Smooth muscle cell (in vitro differentiated cells): ENCODE measurements at regions not wholly inside any gene's neighbourhood (a gene's known extent, or its start where the extent isn't known, plus 50 kb on each side); places are given as distances from the start of the nearest gene placed in this dataset.

ENCODE experiments used
- DNase-seq: peaks from one replicate; lab custom pipeline; 2025; ENCODE audit not compliant: unreplicated experiment; lab: John Stamatoyannopoulos, UW
- H2AFZ ChIP-seq: fragments of 200-600 bp; sonication (generic); 2 replicates; pipeline ENCODE4 v1.6.0; 2016; ENCODE audit warnings: antibody characterized with exemption, low read depth, mild to moderate bottlenecking
- H3F3A ChIP-seq: fragments of 200-600 bp; sonication (generic); 2 replicates; pipeline ENCODE4 v1.6.0; 2017; ENCODE audit warnings: antibody characterized with exemption, low read depth
- H3K27ac ChIP-seq: fragments of 200-600 bp; sonication (generic); 2 replicates; pipeline ENCODE4 v1.5.1; 2016; ENCODE audit warnings: low read depth, mild to moderate bottlenecking
- H3K27me3 ChIP-seq: fragments of 200-600 bp; sonication (generic); 2 replicates; pipeline ENCODE4 v1.6.1; 2016; ENCODE audit warnings: low read depth, mild to moderate bottlenecking
- H3K36me3 ChIP-seq: fragments of 200-600 bp; sonication (generic); 2 replicates; pipeline ENCODE4 v1.5.1; 2016; ENCODE audit warnings: low read depth
- H3K4me1 ChIP-seq: fragments of 200-600 bp; sonication (generic); 2 replicates; pipeline ENCODE4 v1.5.1; 2016; ENCODE audit warnings: low read depth
- H3K4me2 ChIP-seq: fragments of 200-600 bp; sonication (generic); 2 replicates; pipeline ENCODE4 v1.6.0; 2016; ENCODE audit warnings: mild to moderate bottlenecking
- H3K4me3 ChIP-seq: fragments of 200-600 bp; sonication (generic); 2 replicates; pipeline ENCODE4 v1.5.1; 2016; ENCODE audit warnings: mild to moderate bottlenecking
- H3K79me2 ChIP-seq: fragments of 200-600 bp; sonication (generic); 2 replicates; pipeline ENCODE4 v1.6.0; 2016; ENCODE audit warnings: low read depth, mild to moderate bottlenecking
- H3K9ac ChIP-seq: fragments of 200-600 bp; sonication (generic); 2 replicates; pipeline ENCODE4 v1.6.0; 2016; ENCODE audit warnings: low read depth
- H3K9me3 ChIP-seq: fragments of 200-600 bp; sonication (generic); replicated peaks from 2 replicates; pipeline ENCODE4 v1.5.1; 2016; ENCODE audit warnings: low read depth
- H4K20me1 ChIP-seq: fragments of 200-600 bp; sonication (generic); 2 replicates; pipeline ENCODE4 v1.6.0; 2016; ENCODE audit warnings: low read depth
- WGBS: methylation state at CpG from one replicate; pipeline ENCODE4 v1.1.7; 2016; ENCODE audit warnings: low lambda C conversion rate; 5-methylcytosine and 5-hydroxymethylcytosine counted together
- TF ChIP-seq, protein P1 (sequence below): fragments of 200-600 bp; sonication (generic); IDR thresholded peaks from 2 replicates; pipeline ENCODE4 v1.5.1; 2017; ENCODE audit warnings: borderline replicate concordance, mild to moderate bottlenecking, antibody characterized with exemption; ENCODE audit not compliant: insufficient read depth, poor library complexity, severe bottlenecking

DNA sequence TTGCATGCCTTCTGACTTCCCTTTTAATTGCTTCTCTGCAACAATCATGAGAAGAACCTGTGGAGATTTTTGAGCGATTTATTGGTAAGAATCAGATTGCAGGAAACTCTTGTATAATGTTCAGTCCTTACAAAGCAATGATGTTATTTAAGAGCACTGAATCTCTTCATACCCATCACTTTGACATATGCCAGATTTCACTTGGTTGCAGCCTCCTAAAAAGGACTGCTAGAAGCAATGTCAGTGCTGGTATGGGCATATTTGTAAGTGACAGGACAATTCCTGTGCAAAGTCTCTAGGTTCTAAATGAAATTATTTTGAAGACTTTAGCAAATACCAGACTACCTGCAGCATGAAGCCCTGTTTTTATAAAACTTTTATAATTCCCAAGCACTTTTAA is 2272.7 kb upstream of the WWC1 start:
- H3K36me3 ChIP-seq, result no peaks in the 10 kb centered on the region
- H3K4me2 ChIP-seq, result no peak overlapping the region
- H3K4me1 ChIP-seq, result no peaks in the 10 kb centered on the region
- no peaks in the 10 kb centered on the region for H3K9me3 ChIP-seq
- H3F3A ChIP-seq, result no peaks in the 10 kb centered on the region
- no peak overlapping the region for H2AFZ ChIP-seq
- TF ChIP-seq, protein P1, sequence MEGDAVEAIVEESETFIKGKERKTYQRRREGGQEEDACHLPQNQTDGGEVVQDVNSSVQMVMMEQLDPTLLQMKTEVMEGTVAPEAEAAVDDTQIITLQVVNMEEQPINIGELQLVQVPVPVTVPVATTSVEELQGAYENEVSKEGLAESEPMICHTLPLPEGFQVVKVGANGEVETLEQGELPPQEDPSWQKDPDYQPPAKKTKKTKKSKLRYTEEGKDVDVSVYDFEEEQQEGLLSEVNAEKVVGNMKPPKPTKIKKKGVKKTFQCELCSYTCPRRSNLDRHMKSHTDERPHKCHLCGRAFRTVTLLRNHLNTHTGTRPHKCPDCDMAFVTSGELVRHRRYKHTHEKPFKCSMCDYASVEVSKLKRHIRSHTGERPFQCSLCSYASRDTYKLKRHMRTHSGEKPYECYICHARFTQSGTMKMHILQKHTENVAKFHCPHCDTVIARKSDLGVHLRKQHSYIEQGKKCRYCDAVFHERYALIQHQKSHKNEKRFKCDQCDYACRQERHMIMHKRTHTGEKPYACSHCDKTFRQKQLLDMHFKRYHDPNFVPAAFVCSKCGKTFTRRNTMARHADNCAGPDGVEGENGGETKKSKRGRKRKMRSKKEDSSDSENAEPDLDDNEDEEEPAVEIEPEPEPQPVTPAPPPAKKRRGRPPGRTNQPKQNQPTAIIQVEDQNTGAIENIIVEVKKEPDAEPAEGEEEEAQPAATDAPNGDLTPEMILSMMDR, result no peak
- no peaks in the 10 kb centered on the region for H3K27me3 ChIP-seq
- H3K27ac ChIP-seq, result no peak overlapping the region
- no peaks in the 10 kb centered on the region for H3K79me2 ChIP-seq
- H3K9ac ChIP-seq, result no peak overlapping the region
- WGBS, result 90% methylated on average over 1 of the region's 1 CpG
- no peak overlapping the region for H3K4me3 ChIP-seq
- no peaks in the 10 kb centered on the region for H4K20me1 ChIP-seq
- no peak for DNase-seq

DNA sequence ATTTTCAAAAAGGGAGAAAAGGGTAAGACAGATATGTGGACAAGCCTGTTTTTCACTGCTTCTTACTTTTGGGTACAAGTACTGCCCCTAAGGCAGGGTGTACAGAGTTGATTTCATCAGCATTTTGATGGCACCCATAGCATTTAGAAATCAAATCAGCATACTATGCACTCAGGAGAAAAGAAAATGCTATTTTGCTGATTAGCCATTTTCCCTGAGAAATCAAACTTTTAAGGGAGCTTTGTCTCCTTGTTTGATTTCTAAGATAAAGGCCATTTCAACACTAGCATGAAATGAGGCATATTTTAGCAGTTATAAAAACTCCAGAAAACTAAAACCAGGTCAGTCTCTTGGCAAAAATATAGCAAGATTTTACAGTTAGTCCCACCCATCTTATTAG is 2269.4 kb upstream of the WWC1 start:
- no peaks in the 10 kb centered on the region for H3K9me3 ChIP-seq
- no peaks in the 10 kb centered on the region for H3K4me1 ChIP-seq
- H3K27me3 ChIP-seq, result no peaks in the 10 kb centered on the region
- no peak overlapping the region for H3K27ac ChIP-seq
- TF ChIP-seq, protein P1, result no peak
- no peak overlapping the region for H3K4me2 ChIP-seq
- DNase-seq, result no peak
- H2AFZ ChIP-seq, result no peak overlapping the region
- no peak overlapping the region for H3K4me3 ChIP-seq
- no peaks in the 10 kb centered on the region for H3K36me3 ChIP-seq
- H3F3A ChIP-seq, result no peaks in the 10 kb centered on the region
- no peaks in the 10 kb centered on the region for H3K79me2 ChIP-seq
- H4K20me1 ChIP-seq, result no peaks in the 10 kb centered on the region
- no peak overlapping the region for H3K9ac ChIP-seq

DNA sequence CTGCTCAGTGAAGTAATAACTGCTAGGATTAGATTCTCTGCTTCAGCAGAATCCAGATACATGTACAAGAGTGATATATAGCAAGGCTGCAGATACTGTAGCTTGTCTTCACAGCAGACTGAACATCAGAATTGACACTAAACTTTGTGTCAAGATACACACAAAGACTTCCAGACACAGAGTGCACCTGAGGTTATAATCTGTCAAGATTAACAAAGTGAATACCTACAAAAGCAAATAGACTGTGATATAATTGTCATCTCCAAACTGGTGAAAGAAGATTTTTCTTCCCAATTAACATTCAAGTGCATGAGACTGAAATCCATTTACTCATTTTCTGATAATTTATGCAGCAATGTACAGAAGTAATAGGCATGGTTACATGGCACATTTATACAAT is 2266.5 kb upstream of the WWC1 start:
- TF ChIP-seq, protein P1, result no peak
- no peak overlapping the region for H3K27ac ChIP-seq
- H3K79me2 ChIP-seq, result no peaks in the 10 kb centered on the region
- DNase-seq, result no peak
- H3F3A ChIP-seq, result no peaks in the 10 kb centered on the region
- no peaks in the 10 kb centered on the region for H3K4me1 ChIP-seq
- no peaks in the 10 kb centered on the region for H3K27me3 ChIP-seq
- no peak overlapping the region for H3K9ac ChIP-seq
- no peak overlapping the region for H3K4me2 ChIP-seq
- H3K4me3 ChIP-seq, result no peak overlapping the region
- H4K20me1 ChIP-seq, result no peaks in the 10 kb centered on the region
- H3K9me3 ChIP-seq, result no peaks in the 10 kb centered on the region
- H3K36me3 ChIP-seq, result no peaks in the 10 kb centered on the region
- no peak overlapping the region for H2AFZ ChIP-seq

DNA sequence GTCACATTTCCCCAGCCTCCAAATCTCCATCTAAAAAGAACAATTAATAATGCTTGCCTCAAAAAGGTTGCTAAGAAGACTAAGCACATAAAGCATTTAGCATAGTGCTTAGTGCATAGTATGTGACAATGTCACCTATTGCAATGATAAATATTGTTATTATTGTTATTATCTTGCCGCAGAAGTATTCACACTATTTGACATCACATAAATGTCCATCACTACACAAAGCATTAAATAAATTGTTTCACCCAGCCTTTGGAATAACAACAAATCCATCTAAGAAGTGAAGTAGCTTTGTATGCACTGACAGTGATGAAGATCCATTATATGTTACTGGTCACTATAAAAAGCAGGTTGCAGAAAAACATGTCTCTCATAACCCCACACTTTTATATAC is 2263.9 kb upstream of the WWC1 start:
- Histone ChIP-seq H3F3A (no peaks in the 10 kb centered on the region), H2AFZ (no peak overlapping the region), H3K36me3 (no peaks in the 10 kb centered on the region), H3K27me3 (no peaks in the 10 kb centered on the region), H3K4me3 (no peak overlapping the region), H3K4me1 (no peaks in the 10 kb centered on the region), H3K9me3 (no peaks in the 10 kb centered on the region), H3K4me2 (no peak overlapping the region), H3K79me2 (no peaks in the 10 kb centered on the region), H4K20me1 (no peaks in the 10 kb centered on the region), H3K9ac (no peak overlapping the region), H3K27ac (no peak overlapping the region)
- TF ChIP-seq, protein P1, result no peak
- no peak for DNase-seq
- 100% methylated on average over 1 of the region's 1 CpG for WGBS
